ENCODE measurements at regions not wholly inside any gene's neighbourhood (a gene's known extent, or its start where the extent isn't known, plus 50 kb on each side); places are given as distances from the start of the nearest gene placed in this dataset.

DNA sequence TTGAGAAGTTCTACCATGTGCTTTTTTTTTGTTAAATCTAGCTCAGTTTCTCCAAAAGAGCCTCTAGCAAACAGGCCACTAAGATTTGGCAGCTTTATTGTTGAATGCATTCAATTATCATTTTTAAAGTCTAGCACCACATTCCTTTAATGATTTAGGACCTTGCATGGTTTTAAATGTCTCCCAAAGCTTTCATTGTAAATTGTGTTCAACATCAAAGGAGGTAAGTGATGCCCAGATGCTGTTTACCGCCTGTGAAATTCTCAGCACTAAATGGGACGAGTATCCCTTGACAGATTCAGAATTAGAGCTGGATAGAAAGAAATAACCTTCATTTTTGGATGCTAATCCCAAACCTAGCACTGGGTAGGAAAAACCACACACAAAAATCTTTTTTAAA lies 112.1 kb upstream of the FAM204A start:
- no peak overlapping the region for H3K27ac ChIP-seq (ENCODE audit: extremely low read depth, low read depth, low read length)
- POLR2A ChIA-PET, result no interaction called here
- H3K9me1 ChIP-seq (ENCODE audit: control insufficient read depth, insufficient read depth, low read length), result no peaks in the 10 kb centered on the region
- no peaks in the 10 kb centered on the region; a peak in 1 of 5 replicates for H3K4me1 ChIP-seq (replicated peaks in 1 of 2; ENCODE audit: control insufficient read depth in 2 of 2, insufficient read depth in 2 of 2, low read length in 2 of 2)
- TF ChIP-seq TBL1XR1 (IDR thresholded peaks at IDR 0.05; ENCODE audit: low read length in 2 of 2) (no peak), ARID1B (IDR thresholded peaks at IDR 0.05) (no peak), ZNF76 (CRISPR knock-in tag; IDR thresholded peaks at IDR 0.05; ENCODE audit: borderline replicate concordance) (no peak), BACH1 (tag; IDR thresholded peaks at IDR 0.05) (no peak), ZBED1 (IDR thresholded peaks at IDR 0.05) (no peak), MAFF (IDR thresholded peaks at IDR 0.05; ENCODE audit: low read length) (no peak), CEBPB (tag; IDR thresholded peaks at IDR 0.05) (no peak), ZNF778 (CRISPR knock-in tag; IDR thresholded peaks at IDR 0.05) (no peak), HNRNPUL1 (IDR thresholded peaks at IDR 0.05; ENCODE audit: low read length) (no peak), MEIS2 (IDR thresholded peaks at IDR 0.05; ENCODE audit: partially characterized antibody) (no peak), ZNF133 (CRISPR knock-in tag; IDR thresholded peaks at IDR 0.05) (no peak), ZNF23 (CRISPR knock-in tag; IDR thresholded peaks at IDR 0.05) (no peak), RBM22 (IDR thresholded peaks at IDR 0.05; ENCODE audit: low read depth, low read length, poor library complexity, severe bottlenecking) (no peak), MTA2 (IDR thresholded peaks at IDR 0.05; ENCODE audit: low read depth) (no peak), CREB1 (IDR thresholded peaks at IDR 0.05) (no peak), CREB1 (CRISPR knock-in tag; IDR thresholded peaks at IDR 0.05) (no peak)
- TF ChIP-seq, protein P1, sequence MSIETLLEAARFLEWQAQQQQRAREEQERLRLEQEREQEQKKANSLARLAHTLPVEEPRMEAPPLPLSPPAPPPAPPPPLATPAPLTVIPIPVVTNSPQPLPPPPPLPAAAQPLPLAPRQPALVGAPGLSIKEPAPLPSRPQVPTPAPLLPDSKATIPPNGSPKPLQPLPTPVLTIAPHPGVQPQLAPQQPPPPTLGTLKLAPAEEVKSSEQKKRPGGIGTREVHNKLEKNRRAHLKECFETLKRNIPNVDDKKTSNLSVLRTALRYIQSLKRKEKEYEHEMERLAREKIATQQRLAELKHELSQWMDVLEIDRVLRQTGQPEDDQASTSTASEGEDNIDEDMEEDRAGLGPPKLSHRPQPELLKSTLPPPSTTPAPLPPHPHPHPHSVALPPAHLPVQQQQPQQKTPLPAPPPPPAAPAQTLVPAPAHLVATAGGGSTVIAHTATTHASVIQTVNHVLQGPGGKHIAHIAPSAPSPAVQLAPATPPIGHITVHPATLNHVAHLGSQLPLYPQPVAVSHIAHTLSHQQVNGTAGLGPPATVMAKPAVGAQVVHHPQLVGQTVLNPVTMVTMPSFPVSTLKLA (conservative IDR thresholded peaks at IDR 0.05), result no peak
- TF ChIP-seq, protein P2, sequence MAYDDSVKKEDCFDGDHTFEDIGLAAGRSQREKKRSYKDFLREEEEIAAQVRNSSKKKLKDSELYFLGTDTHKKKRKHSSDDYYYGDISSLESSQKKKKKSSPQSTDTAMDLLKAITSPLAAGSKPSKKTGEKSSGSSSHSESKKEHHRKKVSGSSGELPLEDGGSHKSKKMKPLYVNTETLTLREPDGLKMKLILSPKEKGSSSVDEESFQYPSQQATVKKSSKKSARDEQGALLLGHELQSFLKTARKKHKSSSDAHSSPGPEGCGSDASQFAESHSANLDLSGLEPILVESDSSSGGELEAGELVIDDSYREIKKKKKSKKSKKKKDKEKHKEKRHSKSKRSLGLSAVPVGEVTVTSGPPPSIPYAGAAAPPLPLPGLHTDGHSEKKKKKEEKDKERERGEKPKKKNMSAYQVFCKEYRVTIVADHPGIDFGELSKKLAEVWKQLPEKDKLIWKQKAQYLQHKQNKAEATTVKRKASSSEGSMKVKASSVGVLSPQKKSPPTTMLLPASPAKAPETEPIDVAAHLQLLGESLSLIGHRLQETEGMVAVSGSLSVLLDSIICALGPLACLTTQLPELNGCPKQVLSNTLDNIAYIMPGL (CRISPR knock-in tag; IDR thresholded peaks at IDR 0.05), result no peak
- TF ChIP-seq, protein P3, sequence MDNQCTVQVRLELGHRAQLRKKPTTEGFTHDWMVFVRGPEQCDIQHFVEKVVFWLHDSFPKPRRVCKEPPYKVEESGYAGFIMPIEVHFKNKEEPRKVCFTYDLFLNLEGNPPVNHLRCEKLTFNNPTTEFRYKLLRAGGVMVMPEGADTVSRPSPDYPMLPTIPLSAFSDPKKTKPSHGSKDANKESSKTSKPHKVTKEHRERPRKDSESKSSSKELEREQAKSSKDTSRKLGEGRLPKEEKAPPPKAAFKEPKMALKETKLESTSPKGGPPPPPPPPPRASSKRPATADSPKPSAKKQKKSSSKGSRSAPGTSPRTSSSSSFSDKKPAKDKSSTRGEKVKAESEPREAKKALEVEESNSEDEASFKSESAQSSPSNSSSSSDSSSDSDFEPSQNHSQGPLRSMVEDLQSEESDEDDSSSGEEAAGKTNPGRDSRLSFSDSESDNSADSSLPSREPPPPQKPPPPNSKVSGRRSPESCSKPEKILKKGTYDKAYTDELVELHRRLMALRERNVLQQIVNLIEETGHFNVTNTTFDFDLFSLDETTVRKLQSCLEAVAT (IDR thresholded peaks at IDR 0.05), result no peak
- TF ChIP-seq, protein P4, sequence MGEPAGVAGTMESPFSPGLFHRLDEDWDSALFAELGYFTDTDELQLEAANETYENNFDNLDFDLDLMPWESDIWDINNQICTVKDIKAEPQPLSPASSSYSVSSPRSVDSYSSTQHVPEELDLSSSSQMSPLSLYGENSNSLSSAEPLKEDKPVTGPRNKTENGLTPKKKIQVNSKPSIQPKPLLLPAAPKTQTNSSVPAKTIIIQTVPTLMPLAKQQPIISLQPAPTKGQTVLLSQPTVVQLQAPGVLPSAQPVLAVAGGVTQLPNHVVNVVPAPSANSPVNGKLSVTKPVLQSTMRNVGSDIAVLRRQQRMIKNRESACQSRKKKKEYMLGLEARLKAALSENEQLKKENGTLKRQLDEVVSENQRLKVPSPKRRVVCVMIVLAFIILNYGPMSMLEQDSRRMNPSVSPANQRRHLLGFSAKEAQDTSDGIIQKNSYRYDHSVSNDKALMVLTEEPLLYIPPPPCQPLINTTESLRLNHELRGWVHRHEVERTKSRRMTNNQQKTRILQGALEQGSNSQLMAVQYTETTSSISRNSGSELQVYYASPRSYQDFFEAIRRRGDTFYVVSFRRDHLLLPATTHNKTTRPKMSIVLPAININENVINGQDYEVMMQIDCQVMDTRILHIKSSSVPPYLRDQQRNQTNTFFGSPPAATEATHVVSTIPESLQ (CRISPR knock-in tag; IDR thresholded peaks at IDR 0.05), result no peak
- WGBS (ENCODE audit: insufficient coverage, low coverage, missing lambda C conversion rate), result 4% methylated on average over 2 of the region's 2 CpGs
- no peaks in the 10 kb centered on the region; a peak in 1 of 5 replicates for H3K27me3 ChIP-seq (ENCODE audit: control insufficient read depth in 2 of 2, insufficient read depth in 2 of 2, low read length in 2 of 2)
- H3K9ac ChIP-seq (ENCODE audit: insufficient read depth in 1 of 2, low read depth in 2 of 2, low read length in 2 of 2), result no peak overlapping the region
- no peak overlapping the region for H2AFZ ChIP-seq (ENCODE audit: low read depth, low read length)
- intact Hi-C loops (cut with micrococcal nuclease) (no loop called here), in situ Hi-C loops (cut with MboI) (no loop called here)
- no peak overlapping the region for H3K4me3 ChIP-seq
- no peak for FAIRE-seq
- no peak for ATAC-seq
- no TSS peak for BruUV-seq (replicated peaks)
- no peaks in the 10 kb centered on the region for H3K9me3 ChIP-seq (replicated peaks; ENCODE audit: control insufficient read depth, insufficient read depth, low read depth, low read length)
- no peak overlapping the region for H3K4me2 ChIP-seq (ENCODE audit: insufficient read depth, low read length)
- H3K36me3 ChIP-seq (ENCODE audit: control insufficient read depth, insufficient read depth, low read length), result no peaks in the 10 kb centered on the region
- no peaks in the 10 kb centered on the region for H4K20me1 ChIP-seq (replicated peaks; ENCODE audit: control insufficient read depth, insufficient read depth, low read length)
- CTCF ChIA-PET (ENCODE audit: low intra/inter-chr PET ratio), result no interaction called here
- H3K79me2 ChIP-seq (ENCODE audit: control insufficient read depth, insufficient read depth, low read length), result no peaks in the 10 kb centered on the region
- no peak for DNase-seq (ENCODE audit: extremely low read depth in 1 of 4, low spot score in 3 of 4)

Data from K562 (cell line).